ENCODE measurements at regions not wholly inside any gene's neighbourhood (a gene's known extent, or its start where the extent isn't known, plus 50 kb on each side); places are given as distances from the start of the nearest gene placed in this dataset.

DNA sequence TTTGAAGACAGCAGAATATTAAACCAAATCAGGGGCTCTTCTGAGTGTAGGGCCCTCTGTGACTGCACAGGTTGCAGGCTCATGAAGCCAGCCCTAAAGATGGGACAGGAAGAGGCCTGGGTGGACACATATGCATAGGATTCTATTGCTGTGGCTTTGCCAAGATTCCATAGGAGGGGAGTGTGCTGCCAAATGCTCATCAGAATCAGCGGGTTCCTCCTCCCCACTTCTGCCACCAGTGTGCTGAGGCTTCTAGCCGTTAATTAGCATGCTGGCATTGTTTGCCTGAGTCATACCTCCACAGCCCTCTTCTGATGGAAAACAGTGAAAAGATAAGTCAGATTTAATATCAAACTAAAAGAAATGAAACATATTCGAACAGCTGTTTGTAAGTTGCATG lies 103.9 kb upstream of the TMEFF2 start:
- Histone ChIP-seq H3K4me1 (ENCODE audit: insufficient read depth, low read length) (no peaks in the 10 kb centered on the region), H3K36me3 (ENCODE audit: insufficient read depth, low read length) (no peaks in the 10 kb centered on the region), H2AFZ (ENCODE audit: low read length) (no peak overlapping the region), H4K20me1 (ENCODE audit: insufficient read depth, low read length) (no peaks in the 10 kb centered on the region), H3K27me3 (ENCODE audit: insufficient read depth, low read length) (no peaks in the 10 kb centered on the region), H3K27ac (ENCODE audit: low read depth, low read length) (no peak overlapping the region), H3K4me3 (ENCODE audit: insufficient read depth, low read length) (no peak overlapping the region), H3K79me2 (ENCODE audit: insufficient read depth, low read length) (no peaks in the 10 kb centered on the region), H3K9me3 (ENCODE audit: low read depth, low read length) (no peaks in the 10 kb centered on the region), H3K4me2 (ENCODE audit: insufficient read depth, low read length) (no peak overlapping the region)
- DNase-seq (ENCODE audit: insufficient read length, low spot score, missing footprints): no peak
- no peak for TF ChIP-seq CTCF (IDR thresholded peaks at IDR 0.05; ENCODE audit: extremely low read depth, low read depth, low read length)

DNA sequence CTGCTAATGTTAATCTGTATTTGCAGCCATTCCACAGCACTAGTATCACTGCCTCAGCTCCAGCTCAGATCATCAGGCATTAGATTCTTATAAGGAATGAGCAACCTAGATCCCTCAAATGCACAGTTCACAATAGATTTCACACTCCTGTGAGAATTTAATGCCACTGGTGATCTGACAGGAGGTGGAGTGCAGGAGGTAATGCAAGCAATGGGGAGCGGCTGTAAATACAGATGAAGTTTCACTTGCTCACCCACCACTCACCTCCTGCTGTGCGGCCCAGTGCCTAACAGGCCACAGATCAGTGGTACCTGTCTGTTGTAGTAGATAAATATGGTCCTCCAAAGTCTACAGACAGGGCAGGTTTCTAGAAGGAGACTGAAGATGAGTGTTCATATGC lies 97.7 kb upstream of the TMEFF2 start:
- Histone ChIP-seq H3K27me3 (ENCODE audit: insufficient read depth, low read length) (no peaks in the 10 kb centered on the region), H3K4me2 (ENCODE audit: insufficient read depth, low read length) (no peak overlapping the region), H3K4me1 (ENCODE audit: insufficient read depth, low read length) (no peaks in the 10 kb centered on the region), H3K4me3 (ENCODE audit: insufficient read depth, low read length) (no peak overlapping the region), H3K79me2 (ENCODE audit: insufficient read depth, low read length) (no peaks in the 10 kb centered on the region), H3K9me3 (ENCODE audit: low read depth, low read length) (no peaks in the 10 kb centered on the region), H3K36me3 (ENCODE audit: insufficient read depth, low read length) (no peaks in the 10 kb centered on the region), H4K20me1 (ENCODE audit: insufficient read depth, low read length) (no peaks in the 10 kb centered on the region), H3K27ac (ENCODE audit: low read depth, low read length) (no peak overlapping the region), H2AFZ (ENCODE audit: low read length) (no peak overlapping the region)
- no peak for TF ChIP-seq CTCF (IDR thresholded peaks at IDR 0.05; ENCODE audit: extremely low read depth, low read depth, low read length)
- DNase-seq (ENCODE audit: insufficient read length, low spot score, missing footprints): no peak

GRCh38 chr2:192288295-192288694 lies 93.6 kb upstream of the TMEFF2 start:
- DNase-seq (ENCODE audit: insufficient read length, low spot score, missing footprints): no peak
- no peaks in the 10 kb centered on the region for H3K9me3 ChIP-seq (ENCODE audit: low read depth, low read length)
- no peak overlapping the region for H3K4me3 ChIP-seq (ENCODE audit: insufficient read depth, low read length)
- no peaks in the 10 kb centered on the region for H3K27me3 ChIP-seq (ENCODE audit: insufficient read depth, low read length)
- H3K27ac ChIP-seq (ENCODE audit: low read depth, low read length): no peak overlapping the region
- no peak overlapping the region for H3K4me2 ChIP-seq (ENCODE audit: insufficient read depth, low read length)
- H3K36me3 ChIP-seq (ENCODE audit: insufficient read depth, low read length): no peaks in the 10 kb centered on the region
- no peaks in the 10 kb centered on the region for H3K79me2 ChIP-seq (ENCODE audit: insufficient read depth, low read length)
- no peaks in the 10 kb centered on the region for H4K20me1 ChIP-seq (ENCODE audit: insufficient read depth, low read length)
- TF ChIP-seq CTCF (IDR thresholded peaks at IDR 0.05; ENCODE audit: extremely low read depth, low read depth, low read length): no peak
- H3K4me1 ChIP-seq (ENCODE audit: insufficient read depth, low read length): no peaks in the 10 kb centered on the region
- no peak overlapping the region for H2AFZ ChIP-seq (ENCODE audit: low read length)

GRCh38 chr2:192286093-192286701 lies 91.5 kb upstream of the TMEFF2 start:
- no peaks in the 10 kb centered on the region for H3K27me3 ChIP-seq (ENCODE audit: insufficient read depth, low read length)
- H2AFZ ChIP-seq (ENCODE audit: low read length): no peak overlapping the region
- no peaks in the 10 kb centered on the region for H3K79me2 ChIP-seq (ENCODE audit: insufficient read depth, low read length)
- no peaks in the 10 kb centered on the region for H3K9me3 ChIP-seq (ENCODE audit: low read depth, low read length)
- no peak overlapping the region for H3K27ac ChIP-seq (ENCODE audit: low read depth, low read length)
- no peak overlapping the region for H3K4me3 ChIP-seq (ENCODE audit: insufficient read depth, low read length)
- no peak overlapping the region for H3K4me2 ChIP-seq (ENCODE audit: insufficient read depth, low read length)
- no peaks in the 10 kb centered on the region for H3K4me1 ChIP-seq (ENCODE audit: insufficient read depth, low read length)
- TF ChIP-seq CTCF (IDR thresholded peaks at IDR 0.05; ENCODE audit: extremely low read depth, low read depth, low read length): peak; percentile 77
- DNase-seq (ENCODE audit: insufficient read length, low spot score, missing footprints): no peak
- H3K36me3 ChIP-seq (ENCODE audit: insufficient read depth, low read length): no peaks in the 10 kb centered on the region
- H4K20me1 ChIP-seq (ENCODE audit: insufficient read depth, low read length): no peaks in the 10 kb centered on the region

All from osteoblast (primary cell).